Liver (tissue), 8 donors: ENCODE measurements at regions not wholly inside any gene's neighbourhood (a gene's known extent, or its start where the extent isn't known, plus 50 kb on each side); places are given as distances from the start of the nearest gene placed in this dataset.

Source experiments
- DNase-seq: peaks from one replicate; pipeline ENCODE4 v3.0.0-alpha.2; 2017; ENCODE audit warnings: low spot score
- H3K27ac ChIP-seq, 2 donors: one replicate each; pipeline ENCODE4 v1.7.0; 2013; ENCODE audit warnings: inconsistent platforms in 2 of 2, low read length in 2 of 2, control low read depth in 1 of 2, low read depth in 1 of 2, mild to moderate bottlenecking in 1 of 2
- H3K27me3 ChIP-seq, 4 donors: one replicate each; pipeline versions ENCODE4 v1.6.1 to v1.7.0; 2013; ENCODE audit warnings: low read length in 3 of 4, inconsistent platforms in 1 of 4, mild to moderate bottlenecking in 1 of 4, moderate library complexity in 1 of 4; ENCODE audit not compliant: control insufficient read depth in 4 of 4, insufficient read depth in 4 of 4
- H3K36me3 ChIP-seq, 4 donors: one replicate each; pipeline versions ENCODE4 v1.6.1 to v1.7.0; 2013; ENCODE audit warnings: low read length in 3 of 4, mild to moderate bottlenecking in 3 of 4, low read depth in 1 of 4, moderate library complexity in 1 of 4; ENCODE audit not compliant: control insufficient read depth in 4 of 4, insufficient read depth in 3 of 4
- H3K4me1 ChIP-seq, 4 donors: one replicate each; pipeline versions ENCODE4 v1.6.1 to v1.7.0; 2013; ENCODE audit warnings: low read length in 3 of 4, mild to moderate bottlenecking in 3 of 4, moderate library complexity in 1 of 4; ENCODE audit not compliant: control insufficient read depth in 4 of 4, insufficient read depth in 4 of 4
- H3K4me3 ChIP-seq, 3 donors: one replicate each; pipeline versions ENCODE4 v1.6.1 to v1.7.0; 2013; ENCODE audit warnings: low read length in 3 of 3, control low read depth in 1 of 3, low read depth in 1 of 3, mild to moderate bottlenecking in 1 of 3
- H3K9ac ChIP-seq, 2 donors: one replicate each; pipeline ENCODE4 v1.7.0; 2013; ENCODE audit warnings: low read length in 2 of 2, mild to moderate bottlenecking in 2 of 2, moderate library complexity in 2 of 2, control low read depth in 1 of 2, low read depth in 1 of 2
- H3K9me3 ChIP-seq, 4 donors: one replicate each; pipeline versions ENCODE4 v1.6.1 to v1.7.0; 2013; ENCODE audit warnings: low read length in 3 of 4; ENCODE audit not compliant: control insufficient read depth in 4 of 4
- ATF3 ChIP-seq: IDR thresholded peaks from 2 replicates; pipeline ENCODE4 v1.6.1; 2016; ENCODE audit warnings: antibody characterized with exemption
- CTCF ChIP-seq: fragments of 150-350 bp; IDR thresholded peaks from 2 replicates; pipeline ENCODE4 v1.5.1; 2017; ENCODE audit warnings: improper control_type of control experiment, low read depth, low read length; ENCODE audit not compliant: missing input control
- EGR1 ChIP-seq, 2 donors: IDR thresholded peaks; 2 replicates each; pipeline ENCODE4 v1.6.1; 2016 to 2018; ENCODE audit warnings: antibody characterized with exemption in 2 of 2, low read depth in 2 of 2
- FOXA1 ChIP-seq: IDR thresholded peaks from 2 replicates; pipeline ENCODE4 v1.6.1; 2016; ENCODE audit warnings: antibody characterized with exemption
- FOXA2 ChIP-seq: IDR thresholded peaks from 2 replicates; pipeline ENCODE4 v1.6.1; 2016; ENCODE audit warnings: antibody characterized with exemption
- HNF4A ChIP-seq, 2 donors: conservative IDR thresholded peaks; 2 replicates each; pipeline ENCODE4 v1.6.1; 2016; ENCODE audit warnings: antibody characterized with exemption in 2 of 2, mild to moderate bottlenecking in 2 of 2
- HNF4G ChIP-seq: IDR thresholded peaks from 2 replicates; pipeline ENCODE4 v1.6.1; 2016; ENCODE audit warnings: antibody characterized with exemption
- JUND ChIP-seq, 2 donors: IDR thresholded peaks; 2 replicates each; pipeline ENCODE4 v1.6.1; 2016; ENCODE audit warnings: antibody characterized with exemption in 2 of 2
- MAX ChIP-seq: IDR thresholded peaks from 2 replicates; pipeline ENCODE4 v1.6.1; 2016; ENCODE audit warnings: antibody characterized with exemption
- NR2F2 ChIP-seq: IDR thresholded peaks from 2 replicates; pipeline ENCODE4 v1.6.1; 2016; ENCODE audit warnings: antibody characterized with exemption
- RAD21 ChIP-seq, 2 donors: IDR thresholded peaks; 2 replicates each; pipeline ENCODE4 v1.6.1; 2016; ENCODE audit warnings: antibody characterized with exemption in 2 of 2, mild to moderate bottlenecking in 2 of 2
- REST ChIP-seq: IDR thresholded peaks from 2 replicates; pipeline ENCODE4 v1.6.1; 2016; ENCODE audit warnings: antibody characterized with exemption, mild to moderate bottlenecking
- RXRA ChIP-seq, 2 donors: IDR thresholded peaks; 2 replicates each; pipeline ENCODE4 v1.6.1; 2017 to 2018; ENCODE audit warnings: antibody characterized with exemption in 2 of 2, mild to moderate bottlenecking in 1 of 2
- SP1 ChIP-seq: IDR thresholded peaks from 2 replicates; pipeline ENCODE4 v1.6.1; 2018; ENCODE audit warnings: antibody characterized with exemption, mild to moderate bottlenecking
- TAF1 ChIP-seq: conservative IDR thresholded peaks from 2 replicates; pipeline ENCODE4 v1.6.1; 2016; ENCODE audit warnings: antibody characterized with exemption, mild to moderate bottlenecking
- YY1 ChIP-seq: IDR thresholded peaks from 2 replicates; pipeline ENCODE4 v1.6.1; 2016; ENCODE audit warnings: antibody characterized with exemption, mild to moderate bottlenecking
- ZBTB33 ChIP-seq: IDR thresholded peaks from 2 replicates; pipeline ENCODE4 v1.6.1; 2016; ENCODE audit warnings: antibody characterized with exemption
- WGBS: extraction: QIAGEN DNeasy Blood & Tissue Kit; methylation state at CpG from one replicate; pipeline ENCODE4 v1.1.7; 2013; 5-methylcytosine and 5-hydroxymethylcytosine counted together
- donor health status: healthy.
- donor health status: healthy.
- donor health status: healthy.
- donor health status: healthy.
- donor health status: healthy.

GRCh38 chr12:126538888-126539287 is 1473.7 kb downstream of the AACS start:
- Histone ChIP-seq H3K9ac (no peak overlapping the region), H3K36me3 (no peaks in the 10 kb centered on the region), H3K9me3 (peaks cover 0 to 2% (median 0%) of the 10 kb centered on the region in 4 donors), H3K27ac (no peak overlapping the region), H3K27me3 (no peaks in the 10 kb centered on the region), H3K4me3 (no peak overlapping the region), H3K4me1 (no peaks in the 10 kb centered on the region)
- DNase-seq: no peak
- TF ChIP-seq JUND (IDR thresholded peaks at IDR 0.05) (no peak), NR2F2 (no peak), HNF4A (conservative IDR thresholded peaks at IDR 0.05) (no peak), FOXA2 (no peak), CTCF (no peak), ZBTB33 (no peak), RAD21 (IDR thresholded peaks at IDR 0.05) (no peak), RXRA (IDR thresholded peaks at IDR 0.05) (no peak), SP1 (no peak), YY1 (no peak), TAF1 (no peak), ATF3 (no peak), FOXA1 (no peak), REST (no peak), EGR1 (IDR thresholded peaks at IDR 0.05; ENCODE audit: low read depth in 2 of 2) (no peak), MAX (no peak)
- WGBS: 71% methylated on average over 2 of the region's 2 CpGs

DNA sequence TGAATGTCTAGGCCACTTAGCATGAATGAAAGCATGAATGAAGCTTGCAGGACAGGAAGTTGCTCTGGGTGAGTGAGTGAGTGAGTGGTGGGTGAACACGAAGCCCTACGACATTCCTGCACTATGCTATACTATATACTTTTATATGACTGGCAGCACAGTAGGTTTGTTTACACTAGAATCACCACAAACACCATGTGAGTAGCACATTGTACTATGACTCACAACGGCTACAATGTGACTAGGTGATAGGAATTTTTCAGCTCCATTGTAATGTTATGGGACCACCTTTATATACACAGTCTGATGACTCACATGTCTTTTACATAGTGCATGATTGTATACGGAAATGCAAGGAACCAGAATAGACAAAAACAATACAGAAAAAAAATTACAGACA is 1480.2 kb downstream of the AACS start:
- no peak overlapping the region for H3K27ac ChIP-seq
- TF ChIP-seq FOXA1 (no peak), FOXA2 (no peak), RXRA (IDR thresholded peaks at IDR 0.05) (no peak), ATF3 (no peak), REST (no peak), HNF4G (no peak), NR2F2 (no peak), RAD21 (IDR thresholded peaks at IDR 0.05) (no peak), YY1 (no peak)
- no peaks in the 10 kb centered on the region for H3K27me3 ChIP-seq
- DNase-seq: no peak
- no peaks in the 10 kb centered on the region for H3K4me1 ChIP-seq
- WGBS: 69% methylated on average over 4 of the region's 4 CpGs
- no peak overlapping the region for H3K4me3 ChIP-seq
- H3K9ac ChIP-seq: no peak overlapping the region
- no peaks in the 10 kb centered on the region for H3K36me3 ChIP-seq
- peaks cover 0 to 2% (median 0%) of the 10 kb centered on the region in 4 donors for H3K9me3 ChIP-seq
